WTC11 (cell line): ENCODE measurements at regions not wholly inside any gene's neighbourhood (a gene's known extent, or its start where the extent isn't known, plus 50 kb on each side); places are given as distances from the start of the nearest gene placed in this dataset.

Experiments
- CTCF ChIP-seq: fragments of 200-600 bp; IDR thresholded peaks from 2 replicates; pipeline ENCODE4 v1.8.0; 2022; ENCODE audit warnings: antibody characterized with exemption
- ETV6 ChIP-seq: sonication (generic); formaldehyde crosslinking; IDR thresholded peaks from 2 replicates; pipeline ENCODE4 v1.8.1; 2022; ENCODE audit warnings: mild to moderate bottlenecking, missing genetic modification reagents
- FOXP1 ChIP-seq: sonication (generic); formaldehyde crosslinking; IDR thresholded peaks from 2 replicates; pipeline ENCODE4 v1.8.0; 2022; ENCODE audit warnings: missing genetic modification reagents, mild to moderate bottlenecking, moderate library complexity, borderline replicate concordance
- SMAD3 ChIP-seq: sonication (generic); formaldehyde crosslinking; IDR thresholded peaks from 2 replicates; pipeline ENCODE4 v1.8.0; 2022; ENCODE audit warnings: missing genetic modification reagents, mild to moderate bottlenecking, borderline replicate concordance
- TEAD4 ChIP-seq: sonication (generic); formaldehyde crosslinking; IDR thresholded peaks from 2 replicates; pipeline ENCODE4 v1.8.0; 2022; ENCODE audit warnings: mild to moderate bottlenecking, missing genetic modification reagents
- USF1 ChIP-seq: sonication (generic); formaldehyde crosslinking; IDR thresholded peaks from 2 replicates; pipeline ENCODE4 v1.8.0; 2022; ENCODE audit warnings: mild to moderate bottlenecking, missing genetic modification reagents
- ZBTB21 ChIP-seq: sonication (generic); formaldehyde crosslinking; IDR thresholded peaks from 2 replicates; pipeline ENCODE4 v1.8.1; 2023; ENCODE audit warnings: mild to moderate bottlenecking, missing genetic modification reagents, borderline replicate concordance
- ZNF317 ChIP-seq: sonication (generic); formaldehyde crosslinking; IDR thresholded peaks from 2 replicates; pipeline ENCODE4 v1.8.1; 2023; ENCODE audit warnings: low read depth, mild to moderate bottlenecking, moderate library complexity, missing genetic modification reagents, borderline replicate concordance
- TF ChIP-seq, protein P1 (sequence below): fragments of 250-450 bp; sonication (Bioruptor Pico); IDR thresholded peaks from 2 replicates; pipeline ENCODE4 v1.9.0; 2021; ENCODE audit warnings: mild to moderate bottlenecking
- TF ChIP-seq, protein P2 (sequence below): sonication (generic); formaldehyde crosslinking; IDR thresholded peaks from 2 replicates; pipeline ENCODE4 v1.8.1; 2023; ENCODE audit warnings: mild to moderate bottlenecking, missing genetic modification reagents, moderate library complexity
- TF ChIP-seq, protein P3 (sequence below): sonication (generic); formaldehyde crosslinking; IDR thresholded peaks from 2 replicates; pipeline ENCODE4 v1.8.0; 2023; ENCODE audit warnings: missing genetic modification reagents
- TF ChIP-seq, protein P4 (sequence below): sonication (generic); formaldehyde crosslinking; conservative IDR thresholded peaks from 2 replicates; pipeline ENCODE4 v1.8.1; 2022; ENCODE audit warnings: mild to moderate bottlenecking, missing genetic modification reagents

- TF ChIP-seq ETV6 (CRISPR knock-in tag) (no peak), ZBTB21 (CRISPR knock-in tag) (no peak), CTCF (no peak), FOXP1 (CRISPR knock-in tag) (no peak), USF1 (CRISPR knock-in tag) (no peak), ZNF317 (no peak), SMAD3 (CRISPR knock-in tag) (no peak), TEAD4 (CRISPR knock-in tag) (no peak)
- TF ChIP-seq, protein P1, sequence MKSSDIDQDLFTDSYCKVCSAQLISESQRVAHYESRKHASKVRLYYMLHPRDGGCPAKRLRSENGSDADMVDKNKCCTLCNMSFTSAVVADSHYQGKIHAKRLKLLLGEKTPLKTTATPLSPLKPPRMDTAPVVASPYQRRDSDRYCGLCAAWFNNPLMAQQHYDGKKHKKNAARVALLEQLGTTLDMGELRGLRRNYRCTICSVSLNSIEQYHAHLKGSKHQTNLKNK (CRISPR knock-in tag): no peak
- TF ChIP-seq, protein P2, sequence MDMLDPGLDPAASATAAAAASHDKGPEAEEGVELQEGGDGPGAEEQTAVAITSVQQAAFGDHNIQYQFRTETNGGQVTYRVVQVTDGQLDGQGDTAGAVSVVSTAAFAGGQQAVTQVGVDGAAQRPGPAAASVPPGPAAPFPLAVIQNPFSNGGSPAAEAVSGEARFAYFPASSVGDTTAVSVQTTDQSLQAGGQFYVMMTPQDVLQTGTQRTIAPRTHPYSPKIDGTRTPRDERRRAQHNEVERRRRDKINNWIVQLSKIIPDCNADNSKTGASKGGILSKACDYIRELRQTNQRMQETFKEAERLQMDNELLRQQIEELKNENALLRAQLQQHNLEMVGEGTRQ (CRISPR knock-in tag): no peak
- TF ChIP-seq, protein P3, sequence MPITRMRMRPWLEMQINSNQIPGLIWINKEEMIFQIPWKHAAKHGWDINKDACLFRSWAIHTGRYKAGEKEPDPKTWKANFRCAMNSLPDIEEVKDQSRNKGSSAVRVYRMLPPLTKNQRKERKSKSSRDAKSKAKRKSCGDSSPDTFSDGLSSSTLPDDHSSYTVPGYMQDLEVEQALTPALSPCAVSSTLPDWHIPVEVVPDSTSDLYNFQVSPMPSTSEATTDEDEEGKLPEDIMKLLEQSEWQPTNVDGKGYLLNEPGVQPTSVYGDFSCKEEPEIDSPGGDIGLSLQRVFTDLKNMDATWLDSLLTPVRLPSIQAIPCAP: no peak
- TF ChIP-seq, protein P4, sequence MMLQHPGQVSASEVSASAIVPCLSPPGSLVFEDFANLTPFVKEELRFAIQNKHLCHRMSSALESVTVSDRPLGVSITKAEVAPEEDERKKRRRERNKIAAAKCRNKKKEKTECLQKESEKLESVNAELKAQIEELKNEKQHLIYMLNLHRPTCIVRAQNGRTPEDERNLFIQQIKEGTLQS (CRISPR knock-in tag): no peak
Measured at GRCh38 chrX:44637282-44637681, 94.6 kb upstream of the FUNDC1 start.
